GM13977 (cell line): ENCODE measurements at regions not wholly inside any gene's neighbourhood (a gene's known extent, or its start where the extent isn't known, plus 50 kb on each side); places are given as distances from the start of the nearest gene placed in this dataset.

Source experiments
- DNase-seq: peaks from one replicate; pipeline ENCODE4 v3.0.0; 2012; ENCODE audit warnings: low spot score
- CTCF ChIP-seq: IDR thresholded peaks from 2 replicates; pipeline ENCODE4 v1.5.1; 2012; ENCODE audit warnings: mild to moderate bottlenecking, control low read depth; ENCODE audit not compliant: insufficient read depth; ENCODE audit errors: extremely low read depth, missing control alignments
- in situ Hi-C: fragments of 300-500 bp; cut with MboI; formaldehyde crosslinking; loops from one replicate; pipeline ENCODE4 v1.12.0; 2022; ENCODE audit warnings: low sequenced_read_pairs, low pct_unique_long_range_greater_than_20kb, mixed read lengths, inconsistent platforms; ENCODE audit not compliant: unreplicated experiment

GRCh38 chr3:87161013-87161412, 66.1 kb upstream of the CHMP2B start:
- TF ChIP-seq CTCF: no peak
- DNase-seq: no peak
- in situ Hi-C loops: no loop called here

GRCh38 chr3:87158823-87159222, 68.3 kb upstream of the CHMP2B start:
- no peak for DNase-seq
- TF ChIP-seq CTCF: no peak
- in situ Hi-C loops: no loop called here

GRCh38 chr3:87148020-87148419, 79.1 kb upstream of the CHMP2B start:
- in situ Hi-C loops: no loop called here
- TF ChIP-seq CTCF: no peak
- no peak for DNase-seq

- in situ Hi-C loops: no loop called here
- TF ChIP-seq CTCF: no peak
- no peak for DNase-seq
Observed at GRCh38 chr3:87147562-87147961, 79.5 kb upstream of the CHMP2B start.

GRCh38 chr3:87145553-87145952, 81.6 kb upstream of the CHMP2B start:
- in situ Hi-C loops: no loop called here
- DNase-seq: peak; percentile 6
- peak; percentile 58 for TF ChIP-seq CTCF

GRCh38 chr3:87136066-87136596, 91.0 kb upstream of the CHMP2B start:
- in situ Hi-C loops: no loop called here
- no peak for DNase-seq
- no peak for TF ChIP-seq CTCF

GRCh38 chr3:87135412-87135811, 91.7 kb upstream of the CHMP2B start:
- TF ChIP-seq CTCF: no peak
- in situ Hi-C loops: no loop called here
- no peak for DNase-seq
